ENCODE measurements at regions not wholly inside any gene's neighbourhood (a gene's known extent, or its start where the extent isn't known, plus 50 kb on each side); places are given as distances from the start of the nearest gene placed in this dataset.
"Not testable (repeated sequence)": the region's sequence is repeated elsewhere in the genome, so short reads cannot be mapped to it uniquely, and the experiment has no call there.

- not testable (repeated sequence) for DNase-seq (ENCODE audit: extremely low read depth, insufficient read length); H3K27me3 ChIP-seq (replicated peaks; ENCODE audit: control insufficient read depth, insufficient read depth, low read length); H3K4me3 ChIP-seq (replicated peaks; ENCODE audit: low read depth, low read length); H3K36me3 ChIP-seq (ENCODE audit: control insufficient read depth, insufficient read depth, low read length)
Observed at GRCh38 chr2:87525497-87525991, 222.3 kb upstream of the PLGLB2 start.

GRCh38 chr2:87526258-87526657 lies 221.6 kb upstream of the PLGLB2 start:
- not testable (repeated sequence) for H3K27me3 ChIP-seq (replicated peaks; ENCODE audit: control insufficient read depth, insufficient read depth, low read length); DNase-seq (ENCODE audit: extremely low read depth, insufficient read length); H3K4me3 ChIP-seq (replicated peaks; ENCODE audit: low read depth, low read length); H3K36me3 ChIP-seq (ENCODE audit: control insufficient read depth, insufficient read depth, low read length)

DNA sequence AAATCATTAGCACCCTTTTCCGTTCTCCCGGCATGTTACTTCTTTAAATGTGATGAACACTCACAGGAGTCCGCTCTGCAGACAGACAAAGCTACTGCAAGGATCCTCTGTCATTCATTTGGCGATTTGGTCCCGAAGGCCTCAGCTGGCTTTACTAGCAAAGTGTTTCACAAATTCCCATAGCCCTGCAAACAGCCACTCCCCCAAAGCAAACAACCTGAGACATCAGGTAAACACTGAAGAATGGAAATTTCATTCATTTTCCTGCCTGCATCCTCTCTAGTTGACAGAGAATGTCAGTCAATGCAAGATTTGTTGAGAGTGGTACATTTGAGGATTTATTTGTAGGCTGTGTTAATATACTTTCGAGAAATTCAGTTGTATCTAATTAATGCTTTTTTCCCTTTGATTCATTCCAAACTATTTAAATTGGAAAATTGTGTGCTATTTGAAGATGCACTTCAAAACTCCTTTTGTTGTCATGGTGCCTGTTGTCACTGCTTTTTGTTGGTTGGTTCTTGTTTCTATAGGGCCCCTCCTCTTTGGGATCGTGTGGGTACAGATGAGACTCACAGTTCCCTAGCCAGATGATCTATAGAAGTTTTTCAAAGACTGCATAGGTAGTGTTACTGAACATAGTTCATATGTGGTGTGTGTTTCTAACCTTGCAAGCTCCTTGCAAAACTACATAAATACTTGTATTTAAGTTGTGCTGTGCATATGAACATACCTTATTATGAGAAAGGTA lies 215.7 kb upstream of the PLGLB2 start:
- H3K36me3 ChIP-seq (ENCODE audit: control insufficient read depth, insufficient read depth, low read length); DNase-seq (ENCODE audit: extremely low read depth, insufficient read length); H3K4me3 ChIP-seq (replicated peaks; ENCODE audit: low read depth, low read length); H3K27me3 ChIP-seq (replicated peaks; ENCODE audit: control insufficient read depth, insufficient read depth, low read length): not testable (repeated sequence)

GRCh38 chr2:87533390-87534272 lies 214.3 kb upstream of the PLGLB2 start:
- H3K36me3 ChIP-seq (ENCODE audit: control insufficient read depth, insufficient read depth, low read length); DNase-seq (ENCODE audit: extremely low read depth, insufficient read length); H3K4me3 ChIP-seq (replicated peaks; ENCODE audit: low read depth, low read length); H3K27me3 ChIP-seq (replicated peaks; ENCODE audit: control insufficient read depth, insufficient read depth, low read length): not testable (repeated sequence)

DNA sequence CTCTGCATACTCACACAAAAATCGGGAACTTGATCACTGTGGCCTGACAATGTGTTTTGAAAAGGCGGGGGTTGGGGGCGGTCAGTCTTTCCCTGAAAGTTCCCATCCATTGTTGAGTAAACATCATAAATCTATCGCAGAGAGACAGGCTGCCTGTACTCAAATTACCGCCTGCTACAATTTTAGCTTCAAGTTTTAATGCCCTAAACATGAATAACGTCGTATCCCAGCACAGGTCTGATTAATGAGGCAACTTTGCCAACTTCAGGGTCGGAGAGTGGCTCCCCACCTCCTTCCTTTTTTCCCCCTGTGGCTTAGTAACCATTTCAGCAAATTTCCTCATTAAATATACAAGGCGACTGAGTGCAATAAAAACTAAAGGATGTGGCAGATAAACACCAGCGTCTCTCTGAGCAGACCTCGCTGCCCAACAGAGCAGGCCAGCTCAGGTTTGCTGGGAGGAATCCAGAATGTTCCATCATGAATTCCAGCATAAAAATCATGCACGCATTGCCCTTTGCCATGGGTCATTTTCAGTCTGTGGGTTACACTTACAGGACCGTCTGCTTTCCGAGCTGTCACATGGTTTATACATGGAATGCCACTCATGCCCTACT lies 213.5 kb upstream of the PLGLB2 start:
- H3K27me3 ChIP-seq (replicated peaks; ENCODE audit: control insufficient read depth, insufficient read depth, low read length); H3K36me3 ChIP-seq (ENCODE audit: control insufficient read depth, insufficient read depth, low read length); DNase-seq (ENCODE audit: extremely low read depth, insufficient read length); H3K4me3 ChIP-seq (replicated peaks; ENCODE audit: low read depth, low read length): not testable (repeated sequence)

DNA sequence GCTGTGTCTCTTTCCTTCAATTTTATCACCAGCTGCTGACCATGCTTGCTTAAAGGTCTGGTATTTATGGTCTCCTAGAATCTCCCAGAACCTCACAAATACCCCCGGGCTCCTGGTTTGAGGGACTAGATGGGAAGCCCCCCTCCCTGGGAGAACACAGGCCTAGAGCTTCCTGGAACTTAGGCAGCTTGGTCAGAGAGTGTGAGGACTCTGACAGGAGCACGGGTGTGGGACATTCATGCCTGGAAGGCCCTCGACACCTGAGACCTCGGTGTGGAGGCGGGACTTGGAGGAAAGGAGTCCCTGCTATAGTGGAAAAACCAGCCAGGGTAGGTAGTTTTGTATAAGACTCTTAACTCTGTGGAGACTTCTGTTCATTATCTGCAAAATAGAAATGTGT lies 211.5 kb upstream of the PLGLB2 start:
- not testable (repeated sequence) for H3K27me3 ChIP-seq (replicated peaks; ENCODE audit: control insufficient read depth, insufficient read depth, low read length); H3K4me3 ChIP-seq (replicated peaks; ENCODE audit: low read depth, low read length); DNase-seq (ENCODE audit: extremely low read depth, insufficient read length); H3K36me3 ChIP-seq (ENCODE audit: control insufficient read depth, insufficient read depth, low read length)

DNA sequence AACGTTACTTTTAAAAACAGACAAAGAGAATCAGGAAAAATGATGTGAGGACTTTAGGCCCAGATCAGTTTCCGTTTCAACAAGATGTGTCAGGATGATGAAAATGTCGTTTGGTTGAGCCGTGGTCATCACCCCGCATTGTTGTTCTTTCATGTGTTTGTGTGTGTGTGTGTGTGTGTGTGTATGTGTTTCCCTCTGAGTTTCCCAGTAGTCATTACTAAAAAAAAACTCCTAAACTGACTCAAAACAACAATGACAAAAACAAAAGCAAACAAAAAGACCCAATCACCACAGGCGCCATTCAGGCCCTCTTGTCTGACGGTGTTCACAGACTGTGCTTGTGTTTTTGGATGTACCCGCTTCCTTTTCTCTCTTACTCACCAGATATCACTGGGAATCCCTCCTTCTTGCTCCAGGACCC lies 210.6 kb upstream of the PLGLB2 start:
- DNase-seq (ENCODE audit: extremely low read depth, insufficient read length); H3K27me3 ChIP-seq (replicated peaks; ENCODE audit: control insufficient read depth, insufficient read depth, low read length); H3K36me3 ChIP-seq (ENCODE audit: control insufficient read depth, insufficient read depth, low read length); H3K4me3 ChIP-seq (replicated peaks; ENCODE audit: low read depth, low read length): not testable (repeated sequence)

- not testable (repeated sequence) for H3K36me3 ChIP-seq (ENCODE audit: control insufficient read depth, insufficient read depth, low read length); H3K4me3 ChIP-seq (replicated peaks; ENCODE audit: low read depth, low read length); DNase-seq (ENCODE audit: extremely low read depth, insufficient read length); H3K27me3 ChIP-seq (replicated peaks; ENCODE audit: control insufficient read depth, insufficient read depth, low read length)
Observed at GRCh38 chr2:87538268-87538667, 209.6 kb upstream of the PLGLB2 start.

DNA sequence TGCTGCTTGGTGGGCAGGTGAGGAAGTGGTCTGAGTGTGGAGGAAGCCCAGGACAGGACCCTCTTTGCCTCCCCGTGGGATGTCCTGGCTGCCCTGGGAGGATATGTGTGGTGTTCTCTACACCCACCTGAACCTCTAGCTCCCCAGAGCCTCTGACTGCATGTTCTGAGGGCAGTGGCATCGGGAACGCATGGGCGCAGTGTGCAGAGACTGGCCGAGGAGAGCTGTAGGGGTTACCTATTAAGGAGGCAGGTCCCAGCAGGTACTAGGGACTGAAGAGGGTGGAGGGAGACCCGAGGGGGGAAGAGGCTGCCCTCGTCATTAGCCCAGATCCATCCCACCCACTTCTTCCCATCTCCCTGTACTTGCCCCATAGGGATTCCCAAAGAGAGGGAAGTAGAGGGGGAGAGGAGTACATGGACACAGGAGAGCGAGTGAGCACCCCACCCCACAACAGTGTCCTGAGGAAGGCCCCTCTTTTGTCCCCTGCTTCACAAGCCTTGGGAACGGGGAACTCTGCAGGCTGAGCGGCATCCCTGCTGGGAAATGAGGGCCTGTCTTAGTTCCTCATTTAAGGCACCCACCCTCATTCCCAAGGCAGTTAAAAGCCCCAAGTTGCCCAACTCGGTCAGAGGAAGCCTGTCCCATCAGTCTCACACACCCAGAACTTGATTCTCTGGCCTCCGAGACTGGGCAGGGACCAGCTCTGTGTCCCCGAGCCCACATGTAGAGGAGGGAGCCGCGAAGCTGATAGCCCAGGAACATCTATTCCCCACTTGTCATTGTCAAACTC lies 208.5 kb upstream of the PLGLB2 start:
- not testable (repeated sequence) for H3K4me3 ChIP-seq (replicated peaks; ENCODE audit: low read depth, low read length); DNase-seq (ENCODE audit: extremely low read depth, insufficient read length); H3K36me3 ChIP-seq (ENCODE audit: control insufficient read depth, insufficient read depth, low read length); H3K27me3 ChIP-seq (replicated peaks; ENCODE audit: control insufficient read depth, insufficient read depth, low read length)

GRCh38 chr2:87540242-87540641 lies 207.6 kb upstream of the PLGLB2 start:
- not testable (repeated sequence) for H3K27me3 ChIP-seq (replicated peaks; ENCODE audit: control insufficient read depth, insufficient read depth, low read length); H3K4me3 ChIP-seq (replicated peaks; ENCODE audit: low read depth, low read length); H3K36me3 ChIP-seq (ENCODE audit: control insufficient read depth, insufficient read depth, low read length); DNase-seq (ENCODE audit: extremely low read depth, insufficient read length)

DNA sequence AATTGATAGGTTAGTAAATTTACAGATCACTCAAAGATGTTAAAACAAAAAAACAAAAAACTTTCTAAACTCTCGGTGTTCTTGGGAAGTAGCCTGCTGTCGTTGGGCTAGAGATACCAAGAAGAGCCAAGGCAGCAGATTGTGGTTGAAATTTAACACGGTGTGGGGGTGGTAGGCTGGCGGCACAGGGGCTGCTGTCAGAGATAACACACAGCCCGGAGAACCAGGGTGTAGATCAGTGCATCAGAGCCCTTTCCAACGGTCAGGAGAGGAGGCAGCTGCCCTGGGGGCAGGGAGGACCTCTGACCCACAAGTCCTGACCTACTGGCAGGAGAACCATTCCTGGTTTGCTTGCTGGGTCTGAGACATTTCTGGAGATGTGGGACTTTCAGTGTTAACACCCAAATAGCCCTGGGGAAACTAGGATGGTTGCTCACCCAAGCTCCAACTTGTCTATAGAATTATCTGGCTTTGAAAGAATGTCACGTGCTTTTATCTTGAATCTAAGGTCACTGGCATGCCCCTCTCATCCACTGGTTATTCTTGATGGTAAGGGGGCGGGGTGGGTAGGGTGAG lies 205.2 kb upstream of the PLGLB2 start:
- not testable (repeated sequence) for H3K4me3 ChIP-seq (replicated peaks; ENCODE audit: low read depth, low read length); H3K36me3 ChIP-seq (ENCODE audit: control insufficient read depth, insufficient read depth, low read length); DNase-seq (ENCODE audit: extremely low read depth, insufficient read length)

DNA sequence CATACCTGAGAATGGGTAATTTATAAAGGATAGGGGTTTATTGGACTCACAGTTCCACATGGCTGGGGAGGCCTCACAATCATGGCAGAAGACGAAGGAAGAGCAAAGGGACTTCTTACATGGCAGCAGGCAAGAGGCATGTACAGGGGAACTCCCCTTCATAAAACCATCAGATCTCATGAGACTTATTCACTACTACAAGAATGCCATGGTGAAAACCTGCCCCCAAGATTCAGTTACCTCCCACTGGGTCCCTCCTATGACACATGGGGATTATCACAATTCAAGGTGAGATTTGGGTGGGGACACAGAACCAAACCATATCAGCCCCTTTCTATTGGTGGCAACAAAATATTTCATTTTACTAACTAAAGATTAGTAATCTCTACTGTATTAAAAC lies 204.1 kb upstream of the PLGLB2 start:
- not testable (repeated sequence) for DNase-seq (ENCODE audit: extremely low read depth, insufficient read length); H3K27me3 ChIP-seq (replicated peaks; ENCODE audit: control insufficient read depth, insufficient read depth, low read length); H3K4me3 ChIP-seq (replicated peaks; ENCODE audit: low read depth, low read length); H3K36me3 ChIP-seq (ENCODE audit: control insufficient read depth, insufficient read depth, low read length)

More for the DNA sequence above, 205.2 kb upstream of the PLGLB2 start:
- not testable (repeated sequence) for H3K27me3 ChIP-seq (replicated peaks; ENCODE audit: control insufficient read depth, insufficient read depth, low read length)

DNA sequence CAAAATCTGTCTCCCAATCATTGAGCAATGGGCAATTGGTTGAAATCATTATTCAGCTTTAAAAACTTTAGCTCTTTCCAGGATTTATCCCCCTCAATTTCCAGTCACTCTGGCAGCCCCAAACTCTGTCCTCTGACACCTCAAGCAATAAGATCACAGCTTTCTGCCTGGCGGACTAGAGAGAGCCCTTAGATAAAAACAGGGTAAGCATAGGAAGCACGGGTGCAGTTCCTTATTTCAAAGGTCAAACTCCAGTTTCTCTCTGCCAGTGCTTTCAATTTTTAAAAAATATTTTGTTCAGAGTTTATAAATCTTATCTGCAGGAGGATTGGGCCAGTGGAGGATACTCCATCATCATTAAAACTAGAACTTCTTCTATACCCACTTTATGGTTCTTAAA lies 200.8 kb upstream of the PLGLB2 start:
- H3K36me3 ChIP-seq (ENCODE audit: control insufficient read depth, insufficient read depth, low read length); H3K27me3 ChIP-seq (replicated peaks; ENCODE audit: control insufficient read depth, insufficient read depth, low read length); H3K4me3 ChIP-seq (replicated peaks; ENCODE audit: low read depth, low read length); DNase-seq (ENCODE audit: extremely low read depth, insufficient read length): not testable (repeated sequence)

Data from GM06990 (cell line).